HuH-7.5 (cell line): ENCODE measurements at regions not wholly inside any gene's neighbourhood (a gene's known extent, or its start where the extent isn't known, plus 50 kb on each side); places are given as distances from the start of the nearest gene placed in this dataset.
"Not testable (repeated sequence)": the region's sequence is repeated elsewhere in the genome, so short reads cannot be mapped to it uniquely, and the experiment has no call there.

Experiments
- DNase-seq: peaks from one replicate; pipeline ENCODE4 v3.0.0; 2011; ENCODE audit warnings: low spot score

GRCh38 chr6:98036344-98036923, 753.4 kb upstream of the MMS22L start:
- DNase-seq = no peak

- DNase-seq = no peak
These were observed 754.6 kb upstream of the MMS22L start for GRCh38 chr6:98037571-98037970.

GRCh38 chr6:98039443-98039842, 756.4 kb upstream of the MMS22L start:
- DNase-seq = no peak

- no peak for DNase-seq
These were observed 757.0 kb upstream of the MMS22L start for GRCh38 chr6:98039904-98040607.

GRCh38 chr6:98041056-98041455, 758.0 kb upstream of the MMS22L start:
- no peak for DNase-seq

GRCh38 chr6:98041921-98042320, 758.9 kb upstream of the MMS22L start:
- no peak for DNase-seq

GRCh38 chr6:98044151-98044561, 761.1 kb upstream of the MMS22L start:
- DNase-seq = no peak

- no peak for DNase-seq
These were observed 761.9 kb upstream of the MMS22L start for GRCh38 chr6:98044791-98045470.

GRCh38 chr6:98047164-98047563, 764.1 kb upstream of the MMS22L start:
- no peak for DNase-seq

GRCh38 chr6:98047871-98048270, 764.9 kb upstream of the MMS22L start:
- no peak for DNase-seq

GRCh38 chr6:98054453-98054852, 771.4 kb upstream of the MMS22L start:
- no peak for DNase-seq

- DNase-seq = no peak
These were observed 773.9 kb upstream of the MMS22L start for GRCh38 chr6:98056955-98057354.

- no peak for DNase-seq
These were observed 767.0 kb upstream of the POU3F2 start for GRCh38 chr6:98067375-98067774.

GRCh38 chr6:98088537-98088936, 745.8 kb upstream of the POU3F2 start:
- not testable (repeated sequence) for DNase-seq

GRCh38 chr6:98092331-98092730, 742.0 kb upstream of the POU3F2 start:
- no peak for DNase-seq

GRCh38 chr6:98094696-98095095, 739.7 kb upstream of the POU3F2 start:
- no peak for DNase-seq

GRCh38 chr6:98107801-98108200, 726.6 kb upstream of the POU3F2 start:
- no peak for DNase-seq

- DNase-seq = no peak
These were observed 717.9 kb upstream of the POU3F2 start for GRCh38 chr6:98116455-98116854.

- DNase-seq = no peak
These were observed 717.3 kb upstream of the POU3F2 start for GRCh38 chr6:98117068-98117467.

- no peak for DNase-seq
These were observed 715.9 kb upstream of the POU3F2 start for GRCh38 chr6:98118397-98119045.

- no peak for DNase-seq
These were observed 710.2 kb upstream of the POU3F2 start for GRCh38 chr6:98124171-98124570.

GRCh38 chr6:98131290-98131990, 702.9 kb upstream of the POU3F2 start:
- DNase-seq = no peak
